Neural crest cell (in vitro differentiated cells): ENCODE measurements at regions not wholly inside any gene's neighbourhood (a gene's known extent, or its start where the extent isn't known, plus 50 kb on each side); places are given as distances from the start of the nearest gene placed in this dataset.

Experiments used
- DNase-seq: peaks from one replicate; pipeline ENCODE4 v3.0.0; 2021; ENCODE audit warnings: low read depth, mixed read lengths, low spot score
- H3K27ac Mint-ChIP-seq: one replicate; pipeline ENCODE4 v1.8.0; 2021; ENCODE audit warnings: mild to moderate bottlenecking, mixed read lengths; ENCODE audit not compliant: unreplicated experiment
- H3K27me3 Mint-ChIP-seq: 2 replicates; pipeline ENCODE4 v1.8.0; 2021; ENCODE audit warnings: low read depth, mild to moderate bottlenecking, mixed read lengths
- H3K36me3 Mint-ChIP-seq: 2 replicates; pipeline ENCODE4 v1.8.0; 2021; ENCODE audit warnings: low read depth, mild to moderate bottlenecking, mixed read lengths
- H3K4me1 Mint-ChIP-seq: 2 replicates; pipeline ENCODE4 v1.8.0; 2021; ENCODE audit warnings: mixed read lengths
- H3K4me3 Mint-ChIP-seq: one replicate; pipeline ENCODE4 v1.8.0; 2021; ENCODE audit warnings: mild to moderate bottlenecking, mixed read lengths
- H3K9me3 Mint-ChIP-seq: 2 replicates; pipeline ENCODE4 v1.8.0; 2021; ENCODE audit warnings: mixed read lengths
- TF ChIP-seq, protein P1 (sequence below): fragments of 200-600 bp; sonication (generic); conservative IDR thresholded peaks from 2 replicates; pipeline ENCODE4 v1.5.0; 2021; ENCODE audit warnings: antibody characterized with exemption, mild to moderate bottlenecking

DNA sequence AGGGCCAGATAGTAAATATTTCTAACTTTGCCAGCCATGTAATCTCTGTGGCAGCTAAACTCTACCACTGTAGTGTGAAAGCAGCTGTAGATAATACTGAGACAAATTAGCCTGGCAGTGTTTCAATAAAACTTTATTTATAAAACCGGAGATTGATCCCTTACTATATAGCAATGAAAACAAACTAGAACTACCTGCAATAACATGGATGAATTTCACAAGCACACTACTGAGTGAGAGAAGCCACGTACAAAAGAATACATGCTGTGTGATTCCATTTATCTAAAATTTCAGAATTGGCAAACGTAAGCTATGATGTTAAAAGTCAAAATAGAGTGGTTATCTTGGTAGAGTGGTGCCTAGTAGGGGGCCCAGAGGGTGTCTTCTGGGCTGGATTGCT, 198.7 kb upstream of the SGK1 start:
- Mint-ChIP-seq H3K36me3 (no peaks in the 10 kb centered on the region), H3K9me3 (no peaks in the 10 kb centered on the region), H3K27me3 (no peaks in the 10 kb centered on the region), H3K4me3 (no peak overlapping the region), H3K4me1 (peaks cover 25% of the 10 kb centered on the region), H3K27ac (no peak overlapping the region)
- TF ChIP-seq, protein P1, sequence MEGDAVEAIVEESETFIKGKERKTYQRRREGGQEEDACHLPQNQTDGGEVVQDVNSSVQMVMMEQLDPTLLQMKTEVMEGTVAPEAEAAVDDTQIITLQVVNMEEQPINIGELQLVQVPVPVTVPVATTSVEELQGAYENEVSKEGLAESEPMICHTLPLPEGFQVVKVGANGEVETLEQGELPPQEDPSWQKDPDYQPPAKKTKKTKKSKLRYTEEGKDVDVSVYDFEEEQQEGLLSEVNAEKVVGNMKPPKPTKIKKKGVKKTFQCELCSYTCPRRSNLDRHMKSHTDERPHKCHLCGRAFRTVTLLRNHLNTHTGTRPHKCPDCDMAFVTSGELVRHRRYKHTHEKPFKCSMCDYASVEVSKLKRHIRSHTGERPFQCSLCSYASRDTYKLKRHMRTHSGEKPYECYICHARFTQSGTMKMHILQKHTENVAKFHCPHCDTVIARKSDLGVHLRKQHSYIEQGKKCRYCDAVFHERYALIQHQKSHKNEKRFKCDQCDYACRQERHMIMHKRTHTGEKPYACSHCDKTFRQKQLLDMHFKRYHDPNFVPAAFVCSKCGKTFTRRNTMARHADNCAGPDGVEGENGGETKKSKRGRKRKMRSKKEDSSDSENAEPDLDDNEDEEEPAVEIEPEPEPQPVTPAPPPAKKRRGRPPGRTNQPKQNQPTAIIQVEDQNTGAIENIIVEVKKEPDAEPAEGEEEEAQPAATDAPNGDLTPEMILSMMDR: no peak
- DNase-seq: no peak

DNA sequence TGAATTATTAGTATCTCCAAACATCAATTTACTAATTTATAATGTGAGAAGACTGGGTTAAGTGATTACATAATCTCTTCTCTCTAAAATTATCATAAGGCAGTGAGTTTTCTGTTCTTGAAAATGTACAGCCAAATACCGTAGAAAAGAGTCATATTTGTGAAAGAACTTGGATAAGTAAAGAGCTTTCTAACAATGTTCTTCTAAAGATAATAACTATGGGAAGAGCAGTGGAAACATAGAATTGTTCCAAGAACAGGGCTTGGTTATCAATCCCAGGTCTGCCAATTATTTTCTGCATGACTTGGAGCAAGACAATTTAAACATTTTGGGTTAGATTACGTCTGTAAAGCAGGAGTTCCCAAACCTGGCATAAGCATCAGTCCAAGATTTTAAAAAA, 198.1 kb upstream of the SGK1 start:
- H3K9me3 Mint-ChIP-seq: no peaks in the 10 kb centered on the region
- no peaks in the 10 kb centered on the region for H3K27me3 Mint-ChIP-seq
- no peak overlapping the region for H3K27ac Mint-ChIP-seq
- no peak overlapping the region for H3K4me3 Mint-ChIP-seq
- peaks cover 19% of the 10 kb centered on the region for H3K4me1 Mint-ChIP-seq
- TF ChIP-seq, protein P1: no peak
- DNase-seq: no peak
- H3K36me3 Mint-ChIP-seq: no peaks in the 10 kb centered on the region

DNA sequence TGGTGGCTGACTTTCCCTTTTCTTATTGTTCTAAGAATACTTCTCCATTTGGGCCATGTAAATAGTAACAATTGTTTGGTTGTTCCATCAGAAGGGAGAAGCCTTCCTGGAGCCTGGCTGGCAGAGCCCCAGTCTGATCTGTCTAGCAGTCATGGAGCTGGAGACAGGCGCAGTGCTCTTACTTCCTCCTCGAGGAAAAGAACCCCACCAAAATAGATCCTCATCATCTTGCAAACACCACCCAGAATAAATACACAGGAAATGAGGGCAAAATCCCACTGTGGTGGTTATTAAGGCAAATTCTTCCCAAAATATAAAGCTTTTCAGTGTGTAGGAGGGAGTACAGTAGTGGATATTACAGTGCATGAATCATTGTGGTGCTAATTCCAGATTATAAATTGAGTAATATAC, 195.1 kb upstream of the SGK1 start:
- no peaks in the 10 kb centered on the region for H3K36me3 Mint-ChIP-seq
- H3K4me1 Mint-ChIP-seq: peaks cover 14% of the 10 kb centered on the region
- no peaks in the 10 kb centered on the region for H3K27me3 Mint-ChIP-seq
- no peaks in the 10 kb centered on the region for H3K9me3 Mint-ChIP-seq
- DNase-seq: no peak
- H3K27ac Mint-ChIP-seq: no peak overlapping the region
- TF ChIP-seq, protein P1: no peak
- H3K4me3 Mint-ChIP-seq: no peak overlapping the region

DNA sequence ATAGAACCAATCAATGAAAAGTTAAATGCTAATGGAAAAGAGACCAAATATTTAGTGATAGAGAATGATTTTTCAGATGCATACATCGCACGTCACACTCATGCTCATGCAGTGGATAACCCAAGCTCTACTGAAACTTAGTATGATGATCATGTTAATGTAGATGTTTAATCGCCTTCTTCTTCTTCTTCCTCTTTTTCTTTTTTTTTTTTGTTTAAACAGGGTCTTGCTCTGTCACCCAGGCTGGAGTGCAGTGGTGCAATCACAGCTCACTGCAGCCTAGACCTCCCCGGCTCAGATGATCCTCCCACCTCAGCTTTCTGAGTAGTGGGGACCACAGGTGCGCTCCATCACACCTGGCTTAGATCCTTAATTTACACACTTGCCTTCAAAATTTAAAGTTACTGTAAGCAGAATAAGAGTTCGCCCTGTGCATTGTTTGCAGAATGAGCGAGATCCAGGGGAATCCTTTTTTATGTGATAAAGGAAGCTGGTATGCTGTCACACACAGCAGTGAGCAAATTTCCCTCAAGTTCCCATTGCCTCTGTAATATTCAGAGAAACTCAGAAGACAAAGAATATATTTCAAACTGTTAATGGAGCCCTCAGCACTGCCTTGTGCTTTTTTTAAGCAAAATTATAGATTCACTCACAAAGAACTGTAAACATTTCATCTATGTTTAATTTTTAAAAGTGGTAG, 194.2 kb upstream of the SGK1 start:
- no peaks in the 10 kb centered on the region for H3K9me3 Mint-ChIP-seq
- no peak overlapping the region for H3K27ac Mint-ChIP-seq
- H3K4me3 Mint-ChIP-seq: no peak overlapping the region
- TF ChIP-seq, protein P1: no peak
- H3K36me3 Mint-ChIP-seq: no peaks in the 10 kb centered on the region
- no peak for DNase-seq
- H3K4me1 Mint-ChIP-seq: peaks cover 7% of the 10 kb centered on the region
- H3K27me3 Mint-ChIP-seq: no peaks in the 10 kb centered on the region

DNA sequence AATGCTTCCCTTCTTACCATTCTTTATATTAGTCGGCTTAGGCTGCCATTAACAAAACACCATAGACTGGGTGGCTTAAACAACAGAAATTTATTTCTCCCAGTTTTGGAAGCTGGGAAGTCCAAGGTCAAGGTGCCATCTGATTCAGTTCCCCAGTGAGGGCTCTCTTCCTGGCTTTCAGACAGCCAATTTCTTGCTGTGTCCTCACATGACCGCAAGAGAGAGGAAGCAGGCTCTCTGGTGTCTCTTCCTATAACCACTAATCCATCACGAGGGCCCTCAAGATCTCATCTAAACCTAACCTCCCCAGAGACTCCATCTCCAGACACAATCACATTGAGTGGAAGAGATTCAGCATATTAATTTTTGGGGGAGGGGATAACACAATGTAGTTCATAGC, 193.0 kb upstream of the SGK1 start:
- no peak overlapping the region for H3K27ac Mint-ChIP-seq
- TF ChIP-seq, protein P1: no peak
- H3K4me1 Mint-ChIP-seq: peaks cover 6% of the 10 kb centered on the region
- no peak for DNase-seq
- H3K9me3 Mint-ChIP-seq: no peaks in the 10 kb centered on the region
- H3K36me3 Mint-ChIP-seq: no peaks in the 10 kb centered on the region
- no peak overlapping the region for H3K4me3 Mint-ChIP-seq
- no peaks in the 10 kb centered on the region for H3K27me3 Mint-ChIP-seq
